ENCODE measurements at regions not wholly inside any gene's neighbourhood (a gene's known extent, or its start where the extent isn't known, plus 50 kb on each side); places are given as distances from the start of the nearest gene placed in this dataset.
"Not testable (repeated sequence)": the region's sequence is repeated elsewhere in the genome, so short reads cannot be mapped to it uniquely, and the experiment has no call there.

- DNase-seq (ENCODE audit: low read depth) = no peak
Observed at GRCh38 chr10:123378302-123378701, 224.1 kb downstream of the BUB3 start.

- DNase-seq (ENCODE audit: low read depth) = no peak
Observed at GRCh38 chr10:123379156-123379555, 225.0 kb downstream of the BUB3 start.

GRCh38 chr10:123380491-123381085 lies 226.4 kb downstream of the BUB3 start:
- no peak for DNase-seq (ENCODE audit: low read depth)

- no peak for DNase-seq (ENCODE audit: low read depth)
Observed at GRCh38 chr10:123381224-123381623, 227.0 kb downstream of the BUB3 start.

GRCh38 chr10:123382491-123382890 lies 228.3 kb downstream of the BUB3 start:
- no peak for DNase-seq (ENCODE audit: low read depth)

GRCh38 chr10:123385508-123386080 lies 231.4 kb downstream of the BUB3 start:
- DNase-seq (ENCODE audit: low read depth) = no peak

- no peak for DNase-seq (ENCODE audit: low read depth)
Observed at GRCh38 chr10:123389520-123389919, 235.3 kb downstream of the BUB3 start.

- no peak for DNase-seq (ENCODE audit: low read depth)
Observed at GRCh38 chr10:123390332-123390731, 236.1 kb downstream of the BUB3 start.

- DNase-seq (ENCODE audit: low read depth) = no peak
Observed at GRCh38 chr10:123390874-123391273, 236.7 kb downstream of the BUB3 start.

GRCh38 chr10:123391275-123392028 lies 237.2 kb downstream of the BUB3 start:
- DNase-seq (ENCODE audit: low read depth) = no peak

- DNase-seq (ENCODE audit: low read depth) = no peak
Observed at GRCh38 chr10:123392182-123392963, 238.2 kb downstream of the BUB3 start.

GRCh38 chr10:123393170-123393569 lies 239.0 kb downstream of the BUB3 start:
- no peak for DNase-seq (ENCODE audit: low read depth)

GRCh38 chr10:123394382-123394781 lies 240.2 kb downstream of the BUB3 start:
- DNase-seq (ENCODE audit: low read depth) = no peak

GRCh38 chr10:123395234-123395633 lies 241.0 kb downstream of the BUB3 start:
- not testable (repeated sequence) for DNase-seq (ENCODE audit: low read depth)

GRCh38 chr10:123395906-123396305 lies 241.7 kb downstream of the BUB3 start:
- DNase-seq (ENCODE audit: low read depth) = no peak

- DNase-seq (ENCODE audit: low read depth) = no peak
Observed at GRCh38 chr10:123398180-123398591, 244.0 kb downstream of the BUB3 start.

GRCh38 chr10:123398756-123399155 lies 244.6 kb downstream of the BUB3 start:
- DNase-seq (ENCODE audit: low read depth) = no peak

GRCh38 chr10:123399276-123399839 lies 245.2 kb downstream of the BUB3 start:
- no peak for DNase-seq (ENCODE audit: low read depth)

- DNase-seq (ENCODE audit: low read depth) = no peak
Observed at GRCh38 chr10:123402021-123402420, 247.8 kb downstream of the BUB3 start.

- no peak for DNase-seq (ENCODE audit: low read depth)
Observed at GRCh38 chr10:123402656-123403055, 248.5 kb downstream of the BUB3 start.

GRCh38 chr10:123404357-123404756 lies 250.2 kb downstream of the BUB3 start:
- no peak for DNase-seq (ENCODE audit: low read depth)

- no peak for DNase-seq (ENCODE audit: low read depth)
Observed at GRCh38 chr10:123408660-123409059, 254.5 kb downstream of the BUB3 start.

Measured in amniotic epithelial cell (primary cell).